ENCODE measurements at regions not wholly inside any gene's neighbourhood (a gene's known extent, or its start where the extent isn't known, plus 50 kb on each side); places are given as distances from the start of the nearest gene placed in this dataset.

DNA sequence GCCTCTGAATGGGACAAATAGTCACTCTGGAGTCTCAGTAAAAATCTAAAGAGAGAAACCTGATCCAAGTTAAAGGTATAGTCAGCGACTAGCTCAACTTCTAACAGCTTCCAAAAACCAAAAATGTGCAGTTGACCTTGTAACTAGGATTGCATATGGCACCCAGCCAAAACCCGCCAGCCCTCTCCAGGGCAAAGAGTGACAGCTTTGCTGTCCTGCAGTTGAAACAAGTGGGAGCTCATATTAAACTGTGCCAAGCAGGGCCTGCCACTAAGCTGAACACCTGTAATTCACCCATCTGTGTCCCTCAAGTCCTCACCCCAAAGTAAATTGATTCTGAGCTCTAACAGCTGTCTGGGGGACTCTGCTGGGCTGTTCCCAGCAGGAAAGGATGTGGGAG lies 695.3 kb downstream of the MAFB start:
- WGBS (ENCODE audit: insufficient coverage): 27% methylated on average over 1 of the region's 2 CpGs

DNA sequence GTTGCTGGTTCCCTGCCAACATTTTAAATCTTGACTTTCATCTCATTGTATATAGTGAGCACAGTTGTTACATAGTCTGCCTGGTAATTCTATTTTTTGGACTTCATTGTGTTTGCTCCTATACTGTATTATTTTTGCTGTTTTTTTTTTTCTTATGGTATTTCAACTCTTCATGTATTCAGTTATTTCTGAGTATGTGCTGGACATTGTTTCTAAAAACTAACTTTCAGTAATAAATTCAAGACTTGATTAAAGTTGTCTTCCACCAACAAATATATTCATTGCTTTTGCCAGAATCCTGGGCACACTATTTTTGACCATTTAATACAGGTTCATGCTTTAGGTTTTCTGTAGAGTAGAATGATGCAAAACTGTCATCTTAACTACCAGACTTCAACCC lies 698.3 kb downstream of the MAFB start:
- Histone ChIP-seq H3K4me1 (ENCODE audit: control insufficient read depth, insufficient read depth, low read length) (peaks cover 3% of the 10 kb centered on the region), H3K36me3 (ENCODE audit: control insufficient read depth, insufficient read depth, low read length) (no peaks in the 10 kb centered on the region), H3K4me3 (ENCODE audit: low read depth, low read length) (no peak overlapping the region), H3K27me3 (ENCODE audit: control insufficient read depth, insufficient read depth, low read length) (no peaks in the 10 kb centered on the region), H3K9me3 (ENCODE audit: control insufficient read depth, insufficient read depth, low read length) (peaks cover 4% of the 10 kb centered on the region), H3K27ac (ENCODE audit: low read depth, low read length) (no peak overlapping the region)
- no peak for DNase-seq (ENCODE audit: low read depth in 4 of 6, low spot score in 6 of 6)

More for the DNA sequence above, 695.3 kb downstream of the MAFB start:
- peak in 1 of 6 donors; percentile 9 for DNase-seq (ENCODE audit: low read depth in 4 of 6, low spot score in 6 of 6)
- no peaks in the 10 kb centered on the region for H3K27me3 ChIP-seq (ENCODE audit: control insufficient read depth, insufficient read depth, low read length)
- H3K36me3 ChIP-seq (ENCODE audit: control insufficient read depth, insufficient read depth, low read length): no peaks in the 10 kb centered on the region
- no peak overlapping the region for H3K27ac ChIP-seq (ENCODE audit: low read depth, low read length)
- H3K9me3 ChIP-seq (ENCODE audit: control insufficient read depth, insufficient read depth, low read length): peaks cover 4% of the 10 kb centered on the region
- H3K4me1 ChIP-seq (ENCODE audit: control insufficient read depth, insufficient read depth, low read length): no peaks in the 10 kb centered on the region
- no peak overlapping the region for H3K4me3 ChIP-seq (ENCODE audit: low read depth, low read length)

DNA sequence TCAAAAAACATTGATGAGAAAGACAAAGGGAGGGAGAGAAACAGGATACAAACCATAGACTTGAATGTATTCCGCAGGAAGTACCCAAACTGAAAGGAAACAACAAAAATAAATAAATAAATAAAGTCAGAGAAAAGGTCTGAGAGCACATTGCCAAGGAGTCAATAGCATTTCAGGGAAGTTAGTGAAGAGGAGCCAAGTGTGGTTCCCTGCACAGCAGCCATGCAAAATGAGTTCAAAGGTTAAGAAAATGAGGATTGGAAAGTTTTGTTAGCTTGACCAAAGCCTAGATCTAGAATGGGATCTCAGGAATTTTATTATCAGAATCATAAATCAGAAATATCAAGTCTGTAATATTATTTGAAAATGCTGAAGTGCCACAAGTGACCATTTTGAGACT lies 700.0 kb downstream of the MAFB start:
- no peaks in the 10 kb centered on the region for H3K36me3 ChIP-seq (ENCODE audit: control insufficient read depth, insufficient read depth, low read length)
- H3K9me3 ChIP-seq (ENCODE audit: control insufficient read depth, insufficient read depth, low read length): peaks cover 4% of the 10 kb centered on the region
- no peaks in the 10 kb centered on the region for H3K27me3 ChIP-seq (ENCODE audit: control insufficient read depth, insufficient read depth, low read length)
- peaks cover 3% of the 10 kb centered on the region for H3K4me1 ChIP-seq (ENCODE audit: control insufficient read depth, insufficient read depth, low read length)
- H3K27ac ChIP-seq (ENCODE audit: low read depth, low read length): no peak overlapping the region
- peak in 1 of 6 donors; percentile 32 for DNase-seq (ENCODE audit: low read depth in 4 of 6, low spot score in 6 of 6)
- no peak overlapping the region for H3K4me3 ChIP-seq (ENCODE audit: low read depth, low read length)
- WGBS (ENCODE audit: insufficient coverage): no CpG with 5 or more reads among the region's 1 CpG

DNA sequence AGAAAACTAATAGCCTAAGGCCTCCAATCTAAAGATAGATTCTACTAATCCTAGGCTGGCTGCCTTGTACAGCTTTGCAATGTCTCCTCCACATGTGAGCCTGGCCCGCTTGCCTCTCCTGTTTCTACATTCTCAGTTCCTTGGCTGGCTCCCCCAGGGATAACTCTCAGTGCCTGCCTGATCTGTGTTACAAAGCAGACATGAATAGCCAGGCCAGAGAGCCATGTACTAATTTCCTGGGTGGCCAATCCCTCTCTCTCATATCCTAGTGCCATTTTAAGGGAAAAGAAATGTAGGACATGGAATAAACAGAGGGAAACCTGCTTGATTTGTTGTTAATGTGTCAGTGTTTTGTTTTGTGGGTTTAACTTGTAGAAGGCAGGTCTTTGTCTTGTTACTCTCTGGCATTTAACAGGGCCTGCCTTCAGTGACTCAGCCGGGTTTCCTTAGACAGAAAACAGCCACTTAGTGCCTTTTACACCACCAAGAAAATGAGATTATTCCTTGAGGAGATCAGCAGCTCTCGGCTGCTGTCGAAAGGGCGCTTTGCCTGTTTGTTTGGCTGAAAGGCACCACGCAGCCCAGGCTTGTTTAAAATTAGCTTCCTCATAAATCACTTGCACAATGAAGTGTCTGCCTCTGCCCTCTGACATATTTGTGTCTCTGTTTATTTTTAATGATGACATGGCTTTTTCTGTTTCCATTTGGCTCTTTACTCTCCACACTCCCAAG lies 702.7 kb downstream of the MAFB start:
- Histone ChIP-seq H3K27me3 (ENCODE audit: control insufficient read depth, insufficient read depth, low read length) (no peaks in the 10 kb centered on the region), H3K27ac (ENCODE audit: low read depth, low read length) (peak overlapping the region; percentile 6), H3K9me3 (ENCODE audit: control insufficient read depth, insufficient read depth, low read length) (peaks cover 3% of the 10 kb centered on the region), H3K36me3 (ENCODE audit: control insufficient read depth, insufficient read depth, low read length) (no peaks in the 10 kb centered on the region), H3K4me1 (ENCODE audit: control insufficient read depth, insufficient read depth, low read length) (peaks cover 3% of the 10 kb centered on the region), H3K4me3 (ENCODE audit: low read depth, low read length) (no peak overlapping the region)
- DNase-seq (ENCODE audit: low read depth in 4 of 6, low spot score in 6 of 6): peak in 4 of 6 donors; percentile 20 to 73 (median 54)
- WGBS (ENCODE audit: insufficient coverage): 30% methylated on average over 5 of the region's 6 CpGs

DNA sequence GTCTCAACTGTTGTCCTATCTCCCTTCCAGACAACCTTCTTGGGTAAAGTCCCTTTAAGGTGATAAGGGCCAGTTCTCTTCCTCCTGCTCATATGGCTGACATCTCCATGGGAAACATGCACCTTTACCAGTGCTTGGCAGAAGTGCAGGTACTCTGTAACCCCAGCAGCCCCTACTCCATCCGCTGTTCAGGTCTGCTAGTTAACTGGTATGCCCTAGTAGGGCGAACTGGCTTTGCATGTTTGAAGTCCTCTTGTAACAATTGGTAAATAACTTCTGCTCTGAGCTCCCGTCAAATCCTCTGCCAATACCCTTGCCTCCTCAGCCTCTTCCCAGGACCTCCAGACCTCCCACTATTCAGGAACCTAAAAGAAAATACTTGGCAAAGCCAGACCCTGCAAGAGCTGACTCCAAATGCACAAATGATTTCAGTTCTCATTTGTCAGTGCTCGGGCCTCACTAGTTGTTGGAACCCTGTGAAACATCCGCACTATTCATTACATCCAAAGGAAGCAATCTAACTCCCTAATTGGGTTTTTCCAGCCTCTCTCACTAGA lies 703.7 kb downstream of the MAFB start:
- DNase-seq (ENCODE audit: low read depth in 4 of 6, low spot score in 6 of 6): peak in 3 of 6 donors; percentile 31 to 75 (median 65)
- Histone ChIP-seq H3K4me3 (ENCODE audit: low read depth, low read length) (no peak overlapping the region), H3K9me3 (ENCODE audit: control insufficient read depth, insufficient read depth, low read length) (no peaks in the 10 kb centered on the region), H3K4me1 (ENCODE audit: control insufficient read depth, insufficient read depth, low read length) (peaks cover 3% of the 10 kb centered on the region), H3K27ac (ENCODE audit: low read depth, low read length) (peak overlapping the region; percentile 6), H3K36me3 (ENCODE audit: control insufficient read depth, insufficient read depth, low read length) (no peaks in the 10 kb centered on the region), H3K27me3 (ENCODE audit: control insufficient read depth, insufficient read depth, low read length) (no peaks in the 10 kb centered on the region)
- WGBS (ENCODE audit: insufficient coverage): 49% methylated on average over 4 of the region's 5 CpGs

DNA sequence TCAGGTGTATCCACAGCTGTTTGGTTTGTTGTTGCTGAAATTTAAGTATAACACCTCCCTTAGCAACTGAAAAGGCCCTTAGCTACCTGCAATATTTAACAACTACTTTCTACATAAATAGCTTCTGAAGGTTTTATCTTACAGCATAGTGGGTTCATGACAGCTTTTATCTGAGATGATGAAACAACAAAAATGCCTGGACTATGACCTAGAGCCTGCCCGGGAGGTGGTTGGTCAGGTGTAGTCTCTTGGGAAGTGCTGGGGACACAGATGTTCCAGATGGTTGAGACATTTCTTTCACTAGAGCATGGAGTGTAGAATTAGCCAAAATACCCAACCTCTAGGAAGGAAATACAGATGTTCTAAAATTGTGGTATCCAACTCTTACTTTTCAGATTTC lies 705.4 kb downstream of the MAFB start:
- DNase-seq (ENCODE audit: low read depth in 4 of 6, low spot score in 6 of 6): no peak
- peaks cover 3% of the 10 kb centered on the region for H3K4me1 ChIP-seq (ENCODE audit: control insufficient read depth, insufficient read depth, low read length)
- H3K27me3 ChIP-seq (ENCODE audit: control insufficient read depth, insufficient read depth, low read length): no peaks in the 10 kb centered on the region
- H3K9me3 ChIP-seq (ENCODE audit: control insufficient read depth, insufficient read depth, low read length): no peaks in the 10 kb centered on the region
- no peak overlapping the region for H3K4me3 ChIP-seq (ENCODE audit: low read depth, low read length)
- no peaks in the 10 kb centered on the region for H3K36me3 ChIP-seq (ENCODE audit: control insufficient read depth, insufficient read depth, low read length)
- H3K27ac ChIP-seq (ENCODE audit: low read depth, low read length): no peak overlapping the region
- WGBS (ENCODE audit: insufficient coverage): no CpG with 5 or more reads among the region's 1 CpG

DNA sequence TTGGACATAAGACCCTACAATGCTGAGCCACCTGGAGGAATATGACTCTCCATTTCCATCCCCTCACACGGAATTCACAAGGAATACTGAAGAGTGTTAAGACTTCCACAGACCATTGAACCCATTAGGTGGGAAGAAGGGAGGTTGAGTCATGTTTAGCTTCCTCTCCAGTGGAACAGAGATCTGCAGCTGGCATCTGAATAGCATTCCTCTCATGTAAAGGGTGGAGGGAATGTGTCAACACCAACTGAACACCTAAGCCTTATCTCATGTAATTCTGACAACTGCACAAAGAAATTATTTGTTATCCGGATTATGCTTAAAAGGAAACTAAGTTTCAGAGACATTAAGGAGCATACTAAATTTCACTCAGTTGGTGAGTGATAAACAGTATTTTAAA lies 705.9 kb downstream of the MAFB start:
- Histone ChIP-seq H3K36me3 (ENCODE audit: control insufficient read depth, insufficient read depth, low read length) (no peaks in the 10 kb centered on the region), H3K4me3 (ENCODE audit: low read depth, low read length) (no peak overlapping the region), H3K9me3 (ENCODE audit: control insufficient read depth, insufficient read depth, low read length) (no peaks in the 10 kb centered on the region), H3K27me3 (ENCODE audit: control insufficient read depth, insufficient read depth, low read length) (no peaks in the 10 kb centered on the region), H3K4me1 (ENCODE audit: control insufficient read depth, insufficient read depth, low read length) (peaks cover 3% of the 10 kb centered on the region), H3K27ac (ENCODE audit: low read depth, low read length) (no peak overlapping the region)
- no peak for DNase-seq (ENCODE audit: low read depth in 4 of 6, low spot score in 6 of 6)
- no CpG with 5 or more reads among the region's 2 CpGs for WGBS (ENCODE audit: insufficient coverage)

DNA sequence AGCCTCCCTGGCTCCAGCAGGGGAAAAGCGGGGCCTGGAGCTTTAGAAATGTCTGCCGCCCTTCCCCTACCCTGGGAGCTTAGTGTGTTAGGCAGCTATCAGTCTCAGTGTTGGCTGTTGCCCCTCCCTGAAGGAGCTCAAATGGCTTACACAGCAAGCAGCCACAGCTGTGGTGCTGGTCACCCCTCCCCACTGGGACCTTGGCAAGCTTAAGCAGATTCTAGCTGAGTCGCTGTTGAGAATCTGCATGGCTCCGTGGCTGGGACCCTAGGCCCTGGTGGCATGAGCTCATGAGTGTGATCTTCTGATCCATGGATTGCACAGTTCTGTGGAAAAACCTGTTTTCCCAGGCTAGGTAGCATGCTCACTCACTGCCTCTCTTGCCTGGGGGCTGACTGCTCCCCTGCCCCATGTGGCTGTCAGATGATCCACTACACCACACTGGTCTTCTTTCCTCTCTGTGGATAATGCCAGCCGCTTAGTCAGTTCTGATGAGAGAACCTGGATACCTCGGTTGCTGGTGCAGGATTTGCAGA lies 714.0 kb downstream of the MAFB start:
- DNase-seq (ENCODE audit: low read depth in 4 of 6, low spot score in 6 of 6): no peak
- Histone ChIP-seq H3K36me3 (ENCODE audit: control insufficient read depth, insufficient read depth, low read length) (no peaks in the 10 kb centered on the region), H3K4me1 (ENCODE audit: control insufficient read depth, insufficient read depth, low read length) (no peaks in the 10 kb centered on the region), H3K4me3 (ENCODE audit: low read depth, low read length) (no peak overlapping the region), H3K27me3 (ENCODE audit: control insufficient read depth, insufficient read depth, low read length) (no peaks in the 10 kb centered on the region), H3K9me3 (ENCODE audit: control insufficient read depth, insufficient read depth, low read length) (peaks cover 8% of the 10 kb centered on the region), H3K27ac (ENCODE audit: low read depth, low read length) (no peak overlapping the region)
- 84% methylated on average over 5 of the region's 6 CpGs for WGBS (ENCODE audit: insufficient coverage)

DNA sequence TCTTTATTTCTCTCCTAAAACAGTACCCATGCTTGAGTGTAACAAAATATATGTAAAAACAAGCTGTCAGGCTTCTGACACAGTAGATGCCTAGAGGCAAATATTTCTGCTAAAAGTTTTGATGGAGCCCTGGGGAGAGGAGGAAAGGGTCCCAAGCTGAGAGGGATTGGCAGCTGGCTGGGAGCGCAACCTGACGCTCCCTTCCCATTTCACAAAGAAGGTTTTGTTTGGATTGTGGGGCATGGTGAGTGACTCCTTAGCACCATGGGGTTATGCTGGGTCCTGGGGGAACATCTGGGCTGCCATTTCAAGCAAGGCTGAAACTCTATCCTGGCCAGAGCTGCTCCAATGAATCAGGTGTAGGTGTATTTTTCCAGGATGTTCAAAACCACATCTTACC lies 720.5 kb downstream of the MAFB start:
- H3K4me3 ChIP-seq (ENCODE audit: low read depth, low read length): no peak overlapping the region
- no CpG with 5 or more reads among the region's 2 CpGs for WGBS (ENCODE audit: insufficient coverage)
- DNase-seq (ENCODE audit: low read depth in 4 of 6, low spot score in 6 of 6): no peak
- H3K36me3 ChIP-seq (ENCODE audit: control insufficient read depth, insufficient read depth, low read length): no peaks in the 10 kb centered on the region
- H3K4me1 ChIP-seq (ENCODE audit: control insufficient read depth, insufficient read depth, low read length): no peaks in the 10 kb centered on the region
- H3K9me3 ChIP-seq (ENCODE audit: control insufficient read depth, insufficient read depth, low read length): peaks cover 6% of the 10 kb centered on the region
- H3K27ac ChIP-seq (ENCODE audit: low read depth, low read length): no peak overlapping the region
- no peaks in the 10 kb centered on the region for H3K27me3 ChIP-seq (ENCODE audit: control insufficient read depth, insufficient read depth, low read length)

DNA sequence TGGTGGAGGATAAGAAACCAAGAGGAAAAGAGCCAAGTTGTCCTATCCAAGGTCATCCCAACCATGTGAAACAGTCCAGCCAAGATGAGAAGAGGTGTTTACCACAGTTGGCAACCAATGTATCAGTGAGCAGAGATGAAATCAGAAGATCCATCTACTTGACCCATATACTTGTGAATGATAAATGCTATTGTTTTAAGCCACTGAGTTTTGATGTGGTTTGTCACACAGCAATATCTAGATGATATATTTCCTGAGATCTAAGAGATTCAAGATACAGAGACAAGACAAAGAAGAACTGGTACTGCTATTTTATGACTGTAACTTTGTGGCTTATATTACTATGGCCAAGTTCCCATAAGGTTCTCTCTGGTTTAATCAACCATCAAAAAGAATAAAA lies 721.2 kb downstream of the MAFB start:
- H3K36me3 ChIP-seq (ENCODE audit: control insufficient read depth, insufficient read depth, low read length): no peaks in the 10 kb centered on the region
- no peak overlapping the region for H3K27ac ChIP-seq (ENCODE audit: low read depth, low read length)
- H3K4me3 ChIP-seq (ENCODE audit: low read depth, low read length): no peak overlapping the region
- H3K27me3 ChIP-seq (ENCODE audit: control insufficient read depth, insufficient read depth, low read length): no peaks in the 10 kb centered on the region
- no peak for DNase-seq (ENCODE audit: low read depth in 4 of 6, low spot score in 6 of 6)
- no peaks in the 10 kb centered on the region for H3K4me1 ChIP-seq (ENCODE audit: control insufficient read depth, insufficient read depth, low read length)
- peaks cover 6% of the 10 kb centered on the region for H3K9me3 ChIP-seq (ENCODE audit: control insufficient read depth, insufficient read depth, low read length)
